ENCODE measurements at regions not wholly inside any gene's neighbourhood (a gene's known extent, or its start where the extent isn't known, plus 50 kb on each side); places are given as distances from the start of the nearest gene placed in this dataset.

DNA sequence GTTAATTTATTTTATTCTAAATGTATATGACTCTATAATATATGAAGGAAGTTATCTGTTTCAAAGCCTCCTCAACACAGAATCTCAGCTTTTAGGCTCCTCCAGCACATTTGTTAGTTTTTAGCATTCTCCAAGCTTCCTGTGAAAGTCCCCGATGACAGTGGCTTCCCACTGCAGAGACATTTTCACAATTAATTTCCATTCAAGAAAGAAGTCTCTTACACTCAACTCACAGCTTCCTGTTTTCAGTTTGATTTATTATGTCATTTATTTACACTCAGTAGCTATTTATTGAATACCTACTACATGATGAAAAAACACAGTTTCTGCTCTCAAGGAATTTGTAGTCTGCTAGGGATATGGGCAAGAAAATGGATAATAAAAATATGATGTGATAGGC is 2228.2 kb upstream of the WWC1 start:
- TF ChIP-seq, protein P1, sequence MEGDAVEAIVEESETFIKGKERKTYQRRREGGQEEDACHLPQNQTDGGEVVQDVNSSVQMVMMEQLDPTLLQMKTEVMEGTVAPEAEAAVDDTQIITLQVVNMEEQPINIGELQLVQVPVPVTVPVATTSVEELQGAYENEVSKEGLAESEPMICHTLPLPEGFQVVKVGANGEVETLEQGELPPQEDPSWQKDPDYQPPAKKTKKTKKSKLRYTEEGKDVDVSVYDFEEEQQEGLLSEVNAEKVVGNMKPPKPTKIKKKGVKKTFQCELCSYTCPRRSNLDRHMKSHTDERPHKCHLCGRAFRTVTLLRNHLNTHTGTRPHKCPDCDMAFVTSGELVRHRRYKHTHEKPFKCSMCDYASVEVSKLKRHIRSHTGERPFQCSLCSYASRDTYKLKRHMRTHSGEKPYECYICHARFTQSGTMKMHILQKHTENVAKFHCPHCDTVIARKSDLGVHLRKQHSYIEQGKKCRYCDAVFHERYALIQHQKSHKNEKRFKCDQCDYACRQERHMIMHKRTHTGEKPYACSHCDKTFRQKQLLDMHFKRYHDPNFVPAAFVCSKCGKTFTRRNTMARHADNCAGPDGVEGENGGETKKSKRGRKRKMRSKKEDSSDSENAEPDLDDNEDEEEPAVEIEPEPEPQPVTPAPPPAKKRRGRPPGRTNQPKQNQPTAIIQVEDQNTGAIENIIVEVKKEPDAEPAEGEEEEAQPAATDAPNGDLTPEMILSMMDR (IDR thresholded peaks at IDR 0.05; ENCODE audit: insufficient read depth, low read length, poor library complexity, severe bottlenecking) = no peak
- no peak for TF ChIP-seq EZH2phosphoT487 (conservative IDR thresholded peaks at IDR 0.05; ENCODE audit: low read length)
- Histone ChIP-seq H3K9ac (ENCODE audit: low read length) (no peak overlapping the region), H3K4me2 (ENCODE audit: low read depth, low read length, poor library complexity, severe bottlenecking) (no peak overlapping the region), H3K4me3 (ENCODE audit: insufficient read depth, low read length, poor library complexity, severe bottlenecking) (no peak overlapping the region), H3K9me2 (replicated peaks; ENCODE audit: insufficient read depth, low read length) (peaks cover 4% of the 10 kb centered on the region; the same call in 1 of the 2 replicates), H3K9me3 (ENCODE audit: insufficient read depth, low read length) (no peaks in the 10 kb centered on the region), H3K27ac (ENCODE audit: low read depth, low read length) (no peak overlapping the region), H3K27me3 (ENCODE audit: low read length) (no peaks in the 10 kb centered on the region), H2AFZ (ENCODE audit: low read depth, low read length, severe bottlenecking) (no peak overlapping the region), H3K36me3 (ENCODE audit: low read length) (no peaks in the 10 kb centered on the region), H3K79me2 (ENCODE audit: insufficient read depth, low read length) (no peaks in the 10 kb centered on the region), H4K20me1 (ENCODE audit: low read depth, low read length) (no peaks in the 10 kb centered on the region), H3F3A (ENCODE audit: insufficient read depth) (no peaks in the 10 kb centered on the region)

DNA sequence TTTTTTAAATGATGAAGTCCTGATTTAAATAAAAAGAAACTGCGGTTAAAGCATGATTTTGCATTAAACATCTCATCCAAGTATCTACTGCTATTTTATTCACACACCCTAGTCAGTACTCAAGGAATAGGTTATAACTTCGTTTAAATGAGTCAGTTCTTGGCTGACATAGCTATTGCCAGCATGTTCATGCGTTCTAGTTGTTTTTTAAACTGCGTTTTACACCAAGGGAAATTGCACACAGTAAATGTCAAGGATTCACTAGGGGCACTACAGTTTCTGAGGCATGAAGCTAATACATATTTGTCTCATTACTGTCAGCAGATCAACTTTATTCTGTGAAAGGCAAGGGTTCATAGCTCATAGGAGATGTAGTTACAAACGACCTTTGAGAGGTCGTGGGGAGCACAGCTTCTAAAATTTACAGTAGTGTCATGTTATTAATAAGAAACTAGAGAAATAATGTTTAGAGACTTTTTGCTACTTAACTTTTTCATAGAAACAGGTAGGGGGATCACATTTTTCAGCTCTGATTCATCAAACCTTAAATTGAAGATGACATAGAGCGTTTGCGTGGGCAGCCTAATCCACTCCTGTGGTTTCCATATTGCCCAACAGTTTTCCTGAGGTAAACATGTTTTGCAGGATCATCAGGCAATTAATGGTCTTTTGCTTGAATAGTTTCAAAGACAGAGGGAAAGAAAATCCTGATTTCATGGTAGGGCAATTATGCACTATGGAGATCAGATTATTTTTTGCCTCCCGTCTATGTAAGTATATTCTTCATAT is 2222.7 kb upstream of the WWC1 start:
- Histone ChIP-seq H3K9me3 (ENCODE audit: insufficient read depth, low read length) (no peaks in the 10 kb centered on the region), H3K27ac (ENCODE audit: low read depth, low read length) (no peak overlapping the region), H3K4me3 (ENCODE audit: insufficient read depth, low read length, poor library complexity, severe bottlenecking) (no peak overlapping the region), H3F3A (ENCODE audit: insufficient read depth) (no peaks in the 10 kb centered on the region), H2AFZ (ENCODE audit: low read depth, low read length, severe bottlenecking) (no peak overlapping the region), H3K79me2 (ENCODE audit: insufficient read depth, low read length) (no peaks in the 10 kb centered on the region), H3K36me3 (ENCODE audit: low read length) (no peaks in the 10 kb centered on the region), H3K27me3 (ENCODE audit: low read length) (no peaks in the 10 kb centered on the region), H3K4me2 (ENCODE audit: low read depth, low read length, poor library complexity, severe bottlenecking) (no peak overlapping the region), H3K9me2 (replicated peaks; ENCODE audit: insufficient read depth, low read length) (peaks cover 4% of the 10 kb centered on the region; the same call in 1 of the 2 replicates), H4K20me1 (ENCODE audit: low read depth, low read length) (no peaks in the 10 kb centered on the region), H3K9ac (ENCODE audit: low read length) (no peak overlapping the region)
- no peak for TF ChIP-seq EZH2phosphoT487 (conservative IDR thresholded peaks at IDR 0.05; ENCODE audit: low read length)
- TF ChIP-seq, protein P1 (IDR thresholded peaks at IDR 0.05; ENCODE audit: insufficient read depth, low read length, poor library complexity, severe bottlenecking) = no peak

DNA sequence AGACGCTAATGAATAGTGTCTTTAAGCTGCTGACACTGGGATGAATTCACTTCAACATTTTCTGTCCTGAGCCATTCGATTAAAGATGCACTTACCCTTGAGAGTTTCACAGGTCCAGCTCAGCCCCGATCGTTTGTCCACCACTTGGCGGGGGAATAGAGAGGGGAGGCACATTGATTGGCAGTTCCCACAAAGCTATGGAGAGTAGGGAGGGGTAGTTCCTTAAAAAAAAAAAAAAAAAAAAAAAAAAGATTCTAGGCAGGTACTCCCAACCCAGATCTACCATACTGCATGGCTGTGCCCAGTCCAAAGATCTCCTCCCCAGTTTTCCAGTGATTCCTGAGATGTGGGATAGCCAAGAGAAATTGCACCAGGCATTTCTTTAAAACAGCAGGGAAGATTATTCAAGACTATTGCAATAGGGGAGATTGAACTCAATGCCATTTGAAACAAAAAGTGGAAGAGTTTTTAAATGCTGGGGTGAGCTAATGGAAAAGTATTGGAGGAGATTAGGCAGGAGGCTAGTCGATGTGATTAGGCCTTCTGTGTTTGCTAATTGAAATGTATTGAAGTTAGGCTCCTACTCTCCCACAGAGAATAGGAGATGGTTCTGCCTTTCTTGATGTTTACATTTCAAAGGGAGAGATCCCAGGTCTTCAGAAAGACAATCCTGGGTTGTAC is 2217.4 kb upstream of the WWC1 start:
- Histone ChIP-seq H3K9me2 (replicated peaks; ENCODE audit: insufficient read depth, low read length) (no peaks in the 10 kb centered on the region), H3K4me2 (ENCODE audit: low read depth, low read length, poor library complexity, severe bottlenecking) (no peak overlapping the region), H3F3A (ENCODE audit: insufficient read depth) (no peaks in the 10 kb centered on the region), H3K4me3 (ENCODE audit: insufficient read depth, low read length, poor library complexity, severe bottlenecking) (no peak overlapping the region), H3K36me3 (ENCODE audit: low read length) (no peaks in the 10 kb centered on the region), H3K9ac (ENCODE audit: low read length) (no peak overlapping the region), H3K27me3 (ENCODE audit: low read length) (no peaks in the 10 kb centered on the region), H3K79me2 (ENCODE audit: insufficient read depth, low read length) (no peaks in the 10 kb centered on the region), H3K27ac (ENCODE audit: low read depth, low read length) (no peak overlapping the region), H4K20me1 (ENCODE audit: low read depth, low read length) (no peaks in the 10 kb centered on the region), H3K9me3 (ENCODE audit: insufficient read depth, low read length) (no peaks in the 10 kb centered on the region), H2AFZ (ENCODE audit: low read depth, low read length, severe bottlenecking) (no peak overlapping the region)
- TF ChIP-seq EZH2phosphoT487 (conservative IDR thresholded peaks at IDR 0.05; ENCODE audit: low read length) = no peak
- TF ChIP-seq, protein P1 (IDR thresholded peaks at IDR 0.05; ENCODE audit: insufficient read depth, low read length, poor library complexity, severe bottlenecking) = no peak

All from SU-DHL-6 (cell line).